Esophagus muscularis mucosa (tissue), 4 donors: ENCODE measurements at regions not wholly inside any gene's neighbourhood (a gene's known extent, or its start where the extent isn't known, plus 50 kb on each side); places are given as distances from the start of the nearest gene placed in this dataset.

Experiments used
- EP300 ChIP-seq: sonication (generic); formaldehyde crosslinking; IDR thresholded peaks from one replicate; pipeline ENCODE4 v1.6.1; 2017; ENCODE audit warnings: antibody characterized with exemption
- POLR2A ChIP-seq: fragments of 450-650 bp; IDR thresholded peaks from one replicate; pipeline ENCODE4 v1.6.1; 2017; ENCODE audit warnings: antibody characterized with exemption, moderate library complexity, mild to moderate bottlenecking, low read depth
- TF ChIP-seq, protein P1 (sequence below), 3 experiments: fragments of 200-600 bp in 2 of 3; fragments of 450-650 bp in 1 of 3; sonication (generic) in 2 of 3; IDR thresholded peaks; one replicate each; pipeline ENCODE4 v1.5.1; 2017 to 2019; ENCODE audit warnings: antibody characterized with exemption in 3 of 3, mild to moderate bottlenecking in 2 of 3, moderate library complexity in 1 of 3

DNA sequence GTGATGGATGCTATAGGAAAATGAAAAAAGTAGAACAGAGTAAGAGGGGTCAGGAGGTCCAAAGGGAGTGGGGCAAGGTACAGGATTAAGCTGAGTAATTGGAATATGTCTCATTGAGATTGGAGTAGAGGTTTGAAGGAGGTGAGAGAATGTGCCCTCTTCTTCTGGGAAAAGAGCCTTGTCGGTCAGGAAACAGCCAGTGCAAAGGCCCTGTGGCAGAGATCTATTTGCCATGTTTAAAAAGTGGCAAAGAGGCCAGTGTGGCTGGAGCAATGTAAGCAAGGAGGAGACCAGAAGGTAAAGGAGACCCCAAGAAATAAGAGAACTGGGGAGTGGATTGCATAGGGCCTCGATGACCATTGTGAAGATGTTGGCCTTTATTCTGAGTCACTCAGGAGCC lies 706.5 kb downstream of the MED13L start:
- TF ChIP-seq, protein P1, sequence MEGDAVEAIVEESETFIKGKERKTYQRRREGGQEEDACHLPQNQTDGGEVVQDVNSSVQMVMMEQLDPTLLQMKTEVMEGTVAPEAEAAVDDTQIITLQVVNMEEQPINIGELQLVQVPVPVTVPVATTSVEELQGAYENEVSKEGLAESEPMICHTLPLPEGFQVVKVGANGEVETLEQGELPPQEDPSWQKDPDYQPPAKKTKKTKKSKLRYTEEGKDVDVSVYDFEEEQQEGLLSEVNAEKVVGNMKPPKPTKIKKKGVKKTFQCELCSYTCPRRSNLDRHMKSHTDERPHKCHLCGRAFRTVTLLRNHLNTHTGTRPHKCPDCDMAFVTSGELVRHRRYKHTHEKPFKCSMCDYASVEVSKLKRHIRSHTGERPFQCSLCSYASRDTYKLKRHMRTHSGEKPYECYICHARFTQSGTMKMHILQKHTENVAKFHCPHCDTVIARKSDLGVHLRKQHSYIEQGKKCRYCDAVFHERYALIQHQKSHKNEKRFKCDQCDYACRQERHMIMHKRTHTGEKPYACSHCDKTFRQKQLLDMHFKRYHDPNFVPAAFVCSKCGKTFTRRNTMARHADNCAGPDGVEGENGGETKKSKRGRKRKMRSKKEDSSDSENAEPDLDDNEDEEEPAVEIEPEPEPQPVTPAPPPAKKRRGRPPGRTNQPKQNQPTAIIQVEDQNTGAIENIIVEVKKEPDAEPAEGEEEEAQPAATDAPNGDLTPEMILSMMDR (IDR thresholded peaks at IDR 0.05) = no peak
- TF ChIP-seq POLR2A (no peak), EP300 (no peak)
